HG02852 (cell line): ENCODE measurements at regions not wholly inside any gene's neighbourhood (a gene's known extent, or its start where the extent isn't known, plus 50 kb on each side); places are given as distances from the start of the nearest gene placed in this dataset.

Experiments used
- ATAC-seq: cut with Tn5 transposase; IDR thresholded peaks from one replicate; pipeline ENCODE4 v1.9.1; 2021; ENCODE audit warnings: mild to moderate bottlenecking, moderate library complexity; ENCODE audit not compliant: unreplicated experiment

GRCh38 chr13:109671919-109672318 lies 114.5 kb downstream of the IRS2 start:
- ATAC-seq: no peak

GRCh38 chr13:109670776-109671175 lies 115.6 kb downstream of the IRS2 start:
- no peak for ATAC-seq

GRCh38 chr13:109669956-109670355 lies 116.4 kb downstream of the IRS2 start:
- no peak for ATAC-seq

- no peak for ATAC-seq
Measured at GRCh38 chr13:109669234-109669612, 117.2 kb downstream of the IRS2 start.

GRCh38 chr13:109668433-109669233 lies 117.8 kb downstream of the IRS2 start:
- ATAC-seq: no peak

- ATAC-seq: no peak
Measured at GRCh38 chr13:109667807-109668291, 118.5 kb downstream of the IRS2 start.

GRCh38 chr13:109667056-109667455 lies 119.3 kb downstream of the IRS2 start:
- ATAC-seq: no peak

GRCh38 chr13:109666656-109667055 lies 119.7 kb downstream of the IRS2 start:
- ATAC-seq: no peak

- ATAC-seq: no peak
Measured at GRCh38 chr13:109665781-109666249, 120.6 kb downstream of the IRS2 start.

GRCh38 chr13:109665240-109665639 lies 121.1 kb downstream of the IRS2 start:
- no peak for ATAC-seq

GRCh38 chr13:109657395-109657794 lies 129.0 kb downstream of the IRS2 start:
- ATAC-seq: no peak

GRCh38 chr13:109656206-109656605 lies 130.2 kb downstream of the IRS2 start:
- ATAC-seq: no peak

GRCh38 chr13:109655611-109656010 lies 130.8 kb downstream of the IRS2 start:
- ATAC-seq: no peak

- ATAC-seq: no peak
Measured at GRCh38 chr13:109655206-109655600, 131.2 kb downstream of the IRS2 start.

- ATAC-seq: no peak
Measured at GRCh38 chr13:109654341-109655205, 131.8 kb downstream of the IRS2 start.

- no peak for ATAC-seq
Measured at GRCh38 chr13:109652531-109652930, 133.9 kb downstream of the IRS2 start.

GRCh38 chr13:109651854-109652253 lies 134.5 kb downstream of the IRS2 start:
- ATAC-seq: no peak

GRCh38 chr13:109651311-109651710 lies 135.1 kb downstream of the IRS2 start:
- no peak for ATAC-seq

GRCh38 chr13:109650861-109651260 lies 135.5 kb downstream of the IRS2 start:
- ATAC-seq: no peak

GRCh38 chr13:109649713-109650112 lies 136.7 kb downstream of the IRS2 start:
- ATAC-seq: no peak

GRCh38 chr13:109647699-109648098 lies 138.7 kb downstream of the IRS2 start:
- no peak for ATAC-seq

GRCh38 chr13:109647053-109647452 lies 139.3 kb downstream of the IRS2 start:
- no peak for ATAC-seq
